Hematopoietic multipotent progenitor cell treated with erythropoietin and hydrocortisone succinate and interleukin-3 and kit ligand, for 4 days (in vitro differentiated cells): ENCODE measurements at regions not wholly inside any gene's neighbourhood (a gene's known extent, or its start where the extent isn't known, plus 50 kb on each side); places are given as distances from the start of the nearest gene placed in this dataset.

Source experiments
- DNase-seq: peaks from one replicate; pipeline ENCODE4 v3.0.0-alpha.2; 2015

DNA sequence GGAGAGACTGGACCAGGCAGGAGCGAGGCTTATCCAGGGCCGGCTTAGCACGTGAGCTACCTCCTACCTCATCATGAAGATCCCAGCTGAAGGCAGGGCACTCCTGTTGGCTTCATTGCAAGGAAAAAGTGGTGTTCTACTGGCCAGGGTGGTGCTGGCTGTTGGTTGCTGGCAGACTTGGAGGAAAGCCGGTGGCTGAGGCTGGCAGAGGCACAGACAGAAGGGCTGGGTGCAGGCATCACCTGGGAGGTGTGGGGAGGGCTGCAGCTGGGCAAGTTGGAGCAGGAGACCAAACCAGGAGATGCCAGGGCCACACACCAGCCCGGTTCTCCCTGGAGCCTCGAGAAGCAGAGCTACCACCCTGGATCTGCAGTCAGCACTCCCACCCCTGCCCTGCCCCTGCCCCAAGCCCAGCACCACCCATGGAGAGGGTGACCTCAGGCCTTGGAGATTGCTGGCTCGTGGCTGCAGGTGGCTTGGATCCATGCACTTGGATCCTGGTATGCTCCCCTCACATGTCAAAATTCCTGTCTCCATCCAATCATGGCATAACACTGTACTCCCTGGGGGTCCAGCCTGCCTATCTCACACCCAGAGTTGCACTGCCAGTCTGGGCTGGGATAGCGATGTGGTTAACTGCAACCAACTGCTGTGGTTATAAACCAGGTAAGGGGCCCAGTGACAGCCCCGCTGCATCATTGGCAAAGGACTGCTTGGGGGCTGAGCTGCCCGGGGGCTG lies 49.7 kb downstream of the GLI2 start:
- no peak for DNase-seq

GRCh38 chr2:120786038-120786960 lies 50.6 kb downstream of the GLI2 start:
- no peak for DNase-seq

DNA sequence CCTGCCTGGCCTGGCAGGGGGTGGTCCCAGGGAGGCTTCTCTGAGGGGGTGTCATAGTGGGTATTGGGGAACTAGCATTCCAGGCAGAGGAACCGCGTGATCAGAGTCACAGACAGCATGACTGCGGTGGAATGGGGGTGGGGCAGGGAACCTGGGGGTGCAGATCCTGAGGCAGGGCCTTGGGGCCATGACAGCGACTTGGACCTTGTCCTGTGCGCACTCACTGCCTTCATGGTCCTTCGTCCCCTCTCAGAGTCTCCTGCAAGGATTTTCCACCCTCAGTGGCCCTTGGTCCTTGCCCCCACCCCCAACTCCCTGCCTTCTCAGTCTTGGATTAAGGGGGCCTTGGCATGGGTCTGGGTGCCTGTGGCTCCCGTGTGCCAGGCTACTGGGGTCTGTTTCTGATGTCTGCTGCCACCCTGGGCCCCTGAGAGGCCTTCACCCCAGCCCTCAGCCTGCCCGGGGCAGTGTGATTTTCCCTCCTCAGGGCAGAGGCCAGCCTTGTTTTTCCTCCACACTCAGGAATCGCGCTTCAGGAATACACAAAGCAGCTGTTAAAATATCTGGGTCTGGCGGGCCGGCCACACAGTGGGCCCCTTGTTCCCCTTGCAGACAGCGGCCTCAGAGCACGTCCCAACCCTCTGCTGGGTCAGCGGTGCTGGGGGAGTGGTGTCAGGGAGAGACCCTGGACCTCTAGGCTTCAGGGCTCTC lies 51.6 kb downstream of the GLI2 start:
- no peak for DNase-seq

GRCh38 chr2:120787822-120788700 lies 52.4 kb downstream of the GLI2 start:
- no peak for DNase-seq

GRCh38 chr2:120791243-120791961 lies 55.7 kb downstream of the GLI2 start:
- no peak for DNase-seq

- DNase-seq = no peak
These were observed 56.3 kb downstream of the GLI2 start for GRCh38 chr2:120791962-120792297.

- DNase-seq = no peak
These were observed 58.2 kb downstream of the GLI2 start for GRCh38 chr2:120793682-120794403.

DNA sequence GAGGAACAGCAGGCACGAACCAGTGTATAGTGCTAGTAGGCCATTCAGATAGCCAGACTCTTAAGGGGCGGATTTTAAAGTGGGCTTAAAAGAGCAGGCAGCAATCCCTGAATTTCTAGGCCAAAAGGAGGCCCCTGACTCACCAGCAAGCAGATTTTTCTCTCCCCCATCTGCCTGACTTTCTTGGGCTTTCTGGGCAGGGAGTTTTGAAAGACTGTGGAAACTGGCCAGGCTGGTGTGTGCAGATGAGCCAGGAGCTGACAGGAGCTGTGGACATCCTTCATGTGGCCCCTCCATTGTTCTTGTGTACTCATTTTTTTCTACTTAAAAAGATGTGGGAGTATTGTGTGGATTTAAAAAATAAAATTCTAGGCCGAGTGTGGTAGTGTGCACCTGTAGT lies 59.0 kb downstream of the GLI2 start:
- no peak for DNase-seq

- DNase-seq = no peak
These were observed 60.4 kb downstream of the GLI2 start for GRCh38 chr2:120796094-120796493.

- DNase-seq = no peak
These were observed 62.0 kb downstream of the GLI2 start for GRCh38 chr2:120797421-120798221.

DNA sequence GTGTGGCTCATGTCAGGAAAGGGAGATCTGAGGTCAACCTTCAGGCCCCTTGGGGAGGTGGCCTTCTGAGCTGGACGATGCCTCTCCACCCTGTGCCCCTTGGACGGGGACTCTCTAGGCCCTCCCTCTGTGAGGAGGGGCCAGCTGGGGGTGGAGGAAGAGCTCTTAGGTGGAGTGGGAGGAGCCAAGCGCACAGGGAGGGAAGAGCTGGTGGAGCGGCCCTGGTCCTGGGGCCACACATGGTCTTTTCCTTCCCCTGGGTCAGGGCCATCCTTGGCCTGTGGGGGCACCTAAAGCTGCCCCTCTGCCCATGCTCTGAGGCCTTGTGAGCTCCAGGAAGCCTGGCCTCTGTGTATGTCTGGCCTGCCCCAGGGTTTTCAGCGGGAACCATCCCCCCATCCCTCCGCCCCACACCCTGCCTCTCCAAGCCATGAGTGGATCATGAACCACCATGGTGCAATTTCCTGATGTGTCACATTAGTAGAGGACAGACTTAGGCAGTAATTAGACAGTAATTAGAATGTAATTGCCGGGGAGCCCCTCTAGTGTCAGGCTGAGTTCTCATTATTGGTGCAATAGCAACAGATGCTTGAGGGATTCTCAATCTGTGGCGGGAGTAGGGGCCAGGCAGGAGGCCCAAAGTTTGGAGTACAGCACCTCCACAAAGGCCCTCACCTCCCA lies 63.0 kb downstream of the GLI2 start:
- no peak for DNase-seq

GRCh38 chr2:120802158-120802557 lies 66.5 kb downstream of the GLI2 start:
- no peak for DNase-seq

GRCh38 chr2:120802867-120803484 lies 67.3 kb downstream of the GLI2 start:
- peak; percentile 10 for DNase-seq

DNA sequence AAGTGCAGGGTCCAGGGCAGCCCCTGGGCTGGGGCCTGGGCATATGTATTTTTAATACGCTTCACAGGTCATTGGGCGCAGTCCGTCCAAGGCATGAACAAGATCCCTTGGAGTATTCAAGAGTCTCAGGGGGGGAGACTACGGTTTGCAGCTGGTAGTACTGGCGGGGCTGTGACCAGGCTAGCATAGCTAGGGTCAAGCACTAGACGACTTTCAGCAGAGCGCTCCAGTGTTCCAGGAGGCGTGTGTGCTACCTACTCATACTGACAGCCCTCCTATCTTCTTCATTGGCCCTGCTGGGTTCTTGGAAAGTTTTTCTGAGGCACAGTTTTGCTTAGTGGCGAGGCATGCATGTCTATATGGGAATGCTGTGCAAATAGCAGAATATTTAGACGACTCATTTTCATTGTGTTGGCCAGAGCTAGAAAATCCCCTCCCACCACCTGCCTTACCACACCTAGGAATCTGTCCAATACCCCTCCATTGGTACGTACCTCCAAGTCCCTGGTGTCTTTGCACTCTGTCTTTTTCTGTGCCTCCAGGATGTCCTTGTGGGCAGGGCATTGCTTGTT lies 68.2 kb downstream of the GLI2 start:
- DNase-seq = no peak

GRCh38 chr2:120804459-120804858 lies 68.8 kb downstream of the GLI2 start:
- no peak for DNase-seq

GRCh38 chr2:120805011-120805410 lies 69.3 kb downstream of the GLI2 start:
- no peak for DNase-seq

DNA sequence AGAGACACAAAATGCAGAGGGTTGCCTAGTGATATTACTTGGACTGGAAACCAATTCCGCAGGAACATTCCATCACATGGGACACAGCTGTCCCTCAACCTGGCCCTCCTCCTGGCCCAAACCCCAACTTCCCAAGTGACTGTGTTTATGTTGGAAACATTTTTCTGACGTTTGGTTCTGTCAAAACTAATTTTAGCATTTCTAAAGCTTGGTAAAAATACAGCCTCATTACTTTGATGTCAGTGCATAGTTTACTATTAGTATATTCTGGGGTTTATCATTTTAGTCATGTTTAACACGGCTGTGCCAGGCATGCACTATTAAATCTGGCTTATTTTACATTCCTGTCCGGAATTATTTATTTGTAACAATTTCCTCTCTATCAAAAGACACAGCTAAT lies 69.9 kb downstream of the GLI2 start:
- no peak for DNase-seq

DNA sequence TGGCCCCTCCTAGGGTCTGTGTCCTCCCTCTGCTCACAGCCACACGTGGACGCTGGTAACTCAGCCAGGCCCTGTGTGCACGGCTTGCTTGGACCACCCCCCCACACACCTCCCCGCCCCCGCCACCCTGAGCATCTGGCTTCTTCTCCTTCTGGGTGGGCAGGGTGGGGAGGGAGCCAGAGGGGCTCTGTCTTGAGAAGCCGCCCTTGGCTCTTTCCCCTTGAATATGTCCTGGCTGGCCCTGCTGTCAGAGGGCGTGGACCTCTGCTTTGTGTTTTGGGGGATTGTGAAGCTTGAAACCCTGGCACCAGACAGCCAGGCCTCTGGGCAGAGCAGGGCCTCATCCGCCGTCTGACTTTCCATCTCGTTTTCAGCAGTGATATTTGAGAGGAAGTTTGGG lies 72.1 kb downstream of the GLI2 start:
- no peak for DNase-seq

GRCh38 chr2:120809151-120809550 lies 73.5 kb downstream of the GLI2 start:
- no peak for DNase-seq
